ENCODE measurements at regions not wholly inside any gene's neighbourhood (a gene's known extent, or its start where the extent isn't known, plus 50 kb on each side); places are given as distances from the start of the nearest gene placed in this dataset.

GRCh38 chr16:64717871-64718270 lies 404.0 kb downstream of the CDH11 start (continued):
- TF ChIP-seq ATF3 (IDR thresholded peaks at IDR 0.05; ENCODE audit: borderline replicate concordance, extremely low read depth, low read depth, low read length), result no peak

GRCh38 chr16:64715624-64716023 lies 406.2 kb downstream of the CDH11 start:
- no peak overlapping the region for H3K9ac ChIP-seq (ENCODE audit: control insufficient read depth, insufficient read depth, low read length)
- ChIA-PET RAD21 (ENCODE audit: unreplicated experiment) (no interaction called here), SMC1A (ENCODE audit: uncharacterized antibody, unreplicated experiment) (no interaction called here), POLR2A (no interaction called here), CTCF (no interaction called here)
- no peak overlapping the region for H3K27ac ChIP-seq (ENCODE audit: control insufficient read depth, insufficient read depth)
- no peak for TF ChIP-seq TCF7 (IDR thresholded peaks at IDR 0.05; ENCODE audit: borderline replicate concordance)
- no peak for TF ChIP-seq CHD1 (IDR thresholded peaks at IDR 0.05; ENCODE audit: low read depth, low read length)
- no peak for TF ChIP-seq SMARCA5 (IDR thresholded peaks at IDR 0.05)
- no peak for TF ChIP-seq ZNF217 (IDR thresholded peaks at IDR 0.05)
- no peak for TF ChIP-seq ZBTB11 (CRISPR knock-in tag; IDR thresholded peaks at IDR 0.05)
- TF ChIP-seq POLR2AphosphoS2 (IDR thresholded peaks at IDR 0.05; ENCODE audit: low read depth, low read length), result no peak
- TF ChIP-seq DPF2 (IDR thresholded peaks at IDR 0.05), result no peak
- no peak for TF ChIP-seq EGR1 (IDR thresholded peaks at IDR 0.05; ENCODE audit: borderline replicate concordance in 1 of 2, low read depth in 2 of 2, low read length in 2 of 2)
- TF ChIP-seq POU2F2 (IDR thresholded peaks at IDR 0.05; ENCODE audit: borderline replicate concordance, low read depth, low read length), result no peak
- no peak for TF ChIP-seq RBBP5 (conservative IDR thresholded peaks at IDR 0.05)
- no peak for TF ChIP-seq BCL11A (IDR thresholded peaks at IDR 0.05; ENCODE audit: low read depth, low read length)
- TF ChIP-seq CHD4 (IDR thresholded peaks at IDR 0.05), result no peak
- no peak for TF ChIP-seq SMAD1 (IDR thresholded peaks at IDR 0.05; ENCODE audit: low read depth, partially characterized antibody)
- TF ChIP-seq NKRF (conservative IDR thresholded peaks at IDR 0.05), result no peak
- no peak overlapping the region for H2AFZ ChIP-seq (ENCODE audit: control insufficient read depth, low read depth, low read length)
- no peaks in the 10 kb centered on the region for H3K36me3 ChIP-seq (ENCODE audit: control insufficient read depth in 2 of 2, insufficient read depth in 2 of 2, low read length in 1 of 2)
- no peaks in the 10 kb centered on the region for H3K79me2 ChIP-seq (ENCODE audit: control insufficient read depth, insufficient read depth, low read length)
- H3K4me3 ChIP-seq, result no peak overlapping the region
- no peaks in the 10 kb centered on the region for H4K20me1 ChIP-seq (ENCODE audit: control insufficient read depth, insufficient read depth)
- H3K4me2 ChIP-seq (ENCODE audit: control insufficient read depth, insufficient read depth), result no peak overlapping the region
- H3K27me3 ChIP-seq (replicated peaks in 1 of 2; ENCODE audit: control insufficient read depth in 2 of 2, insufficient read depth in 2 of 2, low read length in 1 of 2), result no peaks in the 10 kb centered on the region
- in situ Hi-C loops (cut with MboI) (no loop called here), intact Hi-C loops (cut with micrococcal nuclease; ENCODE audit: unreplicated experiment) (no loop called here)
- BruUV-seq (replicated peaks), result no TSS peak
- H3K9me3 ChIP-seq (replicated peaks; ENCODE audit: control insufficient read depth, insufficient read depth, low read length), result no peaks in the 10 kb centered on the region
- no peaks in the 10 kb centered on the region for H3K4me1 ChIP-seq (ENCODE audit: control insufficient read depth, insufficient read depth, low read length)
- DNase-seq (ENCODE audit: low read depth, low spot score) (no peak), ATAC-seq (no peak), FAIRE-seq (no peak)
- 79% methylated on average over 2 of the region's 2 CpGs for WGBS (ENCODE audit: insufficient coverage, insufficient replicate concordance, low lambda C conversion rate, missing lambda C conversion rate)
